ENCODE measurements at regions not wholly inside any gene's neighbourhood (a gene's known extent, or its start where the extent isn't known, plus 50 kb on each side); places are given as distances from the start of the nearest gene placed in this dataset.

DNA sequence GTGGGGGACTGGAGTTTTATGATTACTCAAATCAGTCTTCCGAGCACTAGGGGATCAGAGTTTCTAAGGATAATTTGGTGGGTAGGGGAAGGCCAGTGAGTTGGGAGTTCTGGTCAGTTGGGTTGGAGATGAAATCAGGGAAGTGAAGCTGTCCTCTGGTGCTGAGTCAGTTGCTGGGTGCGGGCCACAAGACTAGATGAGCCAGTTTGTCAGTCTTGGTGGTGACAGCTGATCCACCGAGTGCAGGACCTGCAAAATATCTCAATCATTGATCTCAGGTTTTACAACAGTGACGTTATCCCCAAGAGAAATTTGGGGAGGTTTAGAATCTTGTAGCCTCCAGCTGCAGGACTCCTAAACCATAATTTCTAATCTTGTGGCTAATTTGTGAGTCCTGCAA is 249.4 kb downstream of the FAM43A start:
- TF ChIP-seq, protein P1, sequence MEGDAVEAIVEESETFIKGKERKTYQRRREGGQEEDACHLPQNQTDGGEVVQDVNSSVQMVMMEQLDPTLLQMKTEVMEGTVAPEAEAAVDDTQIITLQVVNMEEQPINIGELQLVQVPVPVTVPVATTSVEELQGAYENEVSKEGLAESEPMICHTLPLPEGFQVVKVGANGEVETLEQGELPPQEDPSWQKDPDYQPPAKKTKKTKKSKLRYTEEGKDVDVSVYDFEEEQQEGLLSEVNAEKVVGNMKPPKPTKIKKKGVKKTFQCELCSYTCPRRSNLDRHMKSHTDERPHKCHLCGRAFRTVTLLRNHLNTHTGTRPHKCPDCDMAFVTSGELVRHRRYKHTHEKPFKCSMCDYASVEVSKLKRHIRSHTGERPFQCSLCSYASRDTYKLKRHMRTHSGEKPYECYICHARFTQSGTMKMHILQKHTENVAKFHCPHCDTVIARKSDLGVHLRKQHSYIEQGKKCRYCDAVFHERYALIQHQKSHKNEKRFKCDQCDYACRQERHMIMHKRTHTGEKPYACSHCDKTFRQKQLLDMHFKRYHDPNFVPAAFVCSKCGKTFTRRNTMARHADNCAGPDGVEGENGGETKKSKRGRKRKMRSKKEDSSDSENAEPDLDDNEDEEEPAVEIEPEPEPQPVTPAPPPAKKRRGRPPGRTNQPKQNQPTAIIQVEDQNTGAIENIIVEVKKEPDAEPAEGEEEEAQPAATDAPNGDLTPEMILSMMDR (IDR thresholded peaks at IDR 0.05; ENCODE audit: poor library complexity, severe bottlenecking) = no peak
- TF ChIP-seq TAF1 (IDR thresholded peaks at IDR 0.05; ENCODE audit: low read depth) = no peak
- TF ChIP-seq MXI1 (conservative IDR thresholded peaks at IDR 0.05; ENCODE audit: poor library complexity, severe bottlenecking) = no peak
- TF ChIP-seq POLR2AphosphoS5 (IDR thresholded peaks at IDR 0.05) = no peak
- TF ChIP-seq SMC3 (conservative IDR thresholded peaks at IDR 0.05; ENCODE audit: poor library complexity) = no peak
- no peak for TF ChIP-seq EZH2 (IDR thresholded peaks at IDR 0.05; ENCODE audit: borderline replicate concordance, insufficient read depth, low read length, poor library complexity, severe bottlenecking)
- no peak for TF ChIP-seq EP300 (conservative IDR thresholded peaks at IDR 0.05; ENCODE audit: poor library complexity, severe bottlenecking)
- TF ChIP-seq, protein P2, sequence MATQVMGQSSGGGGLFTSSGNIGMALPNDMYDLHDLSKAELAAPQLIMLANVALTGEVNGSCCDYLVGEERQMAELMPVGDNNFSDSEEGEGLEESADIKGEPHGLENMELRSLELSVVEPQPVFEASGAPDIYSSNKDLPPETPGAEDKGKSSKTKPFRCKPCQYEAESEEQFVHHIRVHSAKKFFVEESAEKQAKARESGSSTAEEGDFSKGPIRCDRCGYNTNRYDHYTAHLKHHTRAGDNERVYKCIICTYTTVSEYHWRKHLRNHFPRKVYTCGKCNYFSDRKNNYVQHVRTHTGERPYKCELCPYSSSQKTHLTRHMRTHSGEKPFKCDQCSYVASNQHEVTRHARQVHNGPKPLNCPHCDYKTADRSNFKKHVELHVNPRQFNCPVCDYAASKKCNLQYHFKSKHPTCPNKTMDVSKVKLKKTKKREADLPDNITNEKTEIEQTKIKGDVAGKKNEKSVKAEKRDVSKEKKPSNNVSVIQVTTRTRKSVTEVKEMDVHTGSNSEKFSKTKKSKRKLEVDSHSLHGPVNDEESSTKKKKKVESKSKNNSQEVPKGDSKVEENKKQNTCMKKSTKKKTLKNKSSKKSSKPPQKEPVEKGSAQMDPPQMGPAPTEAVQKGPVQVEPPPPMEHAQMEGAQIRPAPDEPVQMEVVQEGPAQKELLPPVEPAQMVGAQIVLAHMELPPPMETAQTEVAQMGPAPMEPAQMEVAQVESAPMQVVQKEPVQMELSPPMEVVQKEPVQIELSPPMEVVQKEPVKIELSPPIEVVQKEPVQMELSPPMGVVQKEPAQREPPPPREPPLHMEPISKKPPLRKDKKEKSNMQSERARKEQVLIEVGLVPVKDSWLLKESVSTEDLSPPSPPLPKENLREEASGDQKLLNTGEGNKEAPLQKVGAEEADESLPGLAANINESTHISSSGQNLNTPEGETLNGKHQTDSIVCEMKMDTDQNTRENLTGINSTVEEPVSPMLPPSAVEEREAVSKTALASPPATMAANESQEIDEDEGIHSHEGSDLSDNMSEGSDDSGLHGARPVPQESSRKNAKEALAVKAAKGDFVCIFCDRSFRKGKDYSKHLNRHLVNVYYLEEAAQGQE (IDR thresholded peaks at IDR 0.05; ENCODE audit: borderline replicate concordance) = no peak
- no peak for TF ChIP-seq RAD21 (conservative IDR thresholded peaks at IDR 0.05)
- H3K4me3 ChIP-seq (ENCODE audit: low read length) = no peak overlapping the region
- H3K27me3 ChIP-seq (ENCODE audit: insufficient read depth, low read depth, low read length) = no peaks in the 10 kb centered on the region
- no peaks in the 10 kb centered on the region for H4K20me1 ChIP-seq (ENCODE audit: insufficient read depth)
- H3K79me2 ChIP-seq (replicated peaks; ENCODE audit: insufficient read depth, low read length) = no peaks in the 10 kb centered on the region
- H3K4me2 ChIP-seq (ENCODE audit: low read length) = no peak overlapping the region
- no peak overlapping the region for H3K9ac ChIP-seq (ENCODE audit: low read length)
- H3K36me3 ChIP-seq (ENCODE audit: insufficient read depth, low read length) = no peaks in the 10 kb centered on the region
- H3F3A ChIP-seq (ENCODE audit: insufficient read depth, low read length, poor library complexity, severe bottlenecking) = no peaks in the 10 kb centered on the region
- no peak overlapping the region for H3K27ac ChIP-seq (ENCODE audit: low read length)
- H3K9me2 ChIP-seq (ENCODE audit: insufficient read depth, low read length) = no peaks in the 10 kb centered on the region
- H3K9me3 ChIP-seq (ENCODE audit: low read length) = no peaks in the 10 kb centered on the region
- no peak overlapping the region for H2AFZ ChIP-seq (ENCODE audit: low read depth, low read length)

DNA sequence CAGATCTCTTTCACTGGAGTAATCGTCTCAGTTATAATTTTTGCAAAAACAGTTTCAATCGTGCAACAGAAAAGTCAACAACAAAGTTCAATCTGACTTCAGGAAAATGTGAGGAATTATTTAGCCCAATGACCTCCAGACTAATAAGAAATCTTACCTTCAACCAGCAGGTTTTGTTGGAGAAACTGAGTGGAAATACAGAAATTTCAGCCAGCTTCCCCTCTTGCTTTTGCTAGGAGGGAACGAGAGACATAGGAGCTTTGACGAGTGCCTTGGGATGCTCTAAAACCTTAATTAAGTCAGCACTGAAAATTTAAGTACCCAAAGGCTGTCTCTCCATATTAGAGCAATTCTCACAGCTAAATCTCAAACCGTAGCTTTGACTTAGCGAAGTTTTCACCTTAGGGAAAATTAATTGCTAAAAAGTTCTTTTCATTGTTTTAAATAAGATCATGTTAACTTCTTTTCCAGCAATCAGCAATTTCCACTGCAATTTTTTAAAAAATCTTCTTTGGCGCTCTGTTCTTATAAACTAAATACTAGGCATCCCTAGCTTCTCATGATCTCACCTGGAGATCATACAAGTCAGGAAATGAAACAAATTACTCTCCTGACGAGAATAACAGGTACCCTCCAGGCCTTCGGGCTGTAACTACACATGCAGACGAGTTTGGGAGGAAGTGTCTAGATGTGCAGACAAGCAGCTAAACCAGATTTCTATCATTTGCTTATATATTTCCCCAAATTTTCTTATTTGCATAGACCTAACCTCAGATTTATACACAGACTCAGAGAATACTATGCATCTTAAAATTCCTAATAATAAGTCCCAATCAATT is 250.2 kb downstream of the FAM43A start:
- H3K36me3 ChIP-seq (ENCODE audit: insufficient read depth, low read length) = no peaks in the 10 kb centered on the region
- no peak overlapping the region for H3K4me3 ChIP-seq (ENCODE audit: low read length)
- H3F3A ChIP-seq (ENCODE audit: insufficient read depth, low read length, poor library complexity, severe bottlenecking) = no peaks in the 10 kb centered on the region
- H3K79me2 ChIP-seq (replicated peaks; ENCODE audit: insufficient read depth, low read length) = no peaks in the 10 kb centered on the region
- H3K9me2 ChIP-seq (ENCODE audit: insufficient read depth, low read length) = no peaks in the 10 kb centered on the region
- no peak overlapping the region for H3K9ac ChIP-seq (ENCODE audit: low read length)
- no peak overlapping the region for H3K4me2 ChIP-seq (ENCODE audit: low read length)
- no peak overlapping the region for H2AFZ ChIP-seq (ENCODE audit: low read depth, low read length)
- H4K20me1 ChIP-seq (ENCODE audit: insufficient read depth) = no peaks in the 10 kb centered on the region
- TF ChIP-seq POLR2AphosphoS5 (IDR thresholded peaks at IDR 0.05) (no peak), SMC3 (conservative IDR thresholded peaks at IDR 0.05; ENCODE audit: poor library complexity) (no peak), EP300 (conservative IDR thresholded peaks at IDR 0.05; ENCODE audit: poor library complexity, severe bottlenecking) (no peak), MXI1 (conservative IDR thresholded peaks at IDR 0.05; ENCODE audit: poor library complexity, severe bottlenecking) (no peak), TAF1 (IDR thresholded peaks at IDR 0.05; ENCODE audit: low read depth) (no peak), RAD21 (conservative IDR thresholded peaks at IDR 0.05) (no peak), EZH2 (IDR thresholded peaks at IDR 0.05; ENCODE audit: borderline replicate concordance, insufficient read depth, low read length, poor library complexity, severe bottlenecking) (no peak)
- TF ChIP-seq, protein P2 (IDR thresholded peaks at IDR 0.05; ENCODE audit: borderline replicate concordance) = no peak
- TF ChIP-seq, protein P1 (IDR thresholded peaks at IDR 0.05; ENCODE audit: poor library complexity, severe bottlenecking) = no peak
- no peaks in the 10 kb centered on the region for H3K27me3 ChIP-seq (ENCODE audit: insufficient read depth, low read depth, low read length)
- no peaks in the 10 kb centered on the region for H3K9me3 ChIP-seq (ENCODE audit: low read length)
- no peak overlapping the region for H3K27ac ChIP-seq (ENCODE audit: low read length)
